Gastroesophageal sphincter (tissue), 3 donors: ENCODE measurements at regions not wholly inside any gene's neighbourhood (a gene's known extent, or its start where the extent isn't known, plus 50 kb on each side); places are given as distances from the start of the nearest gene placed in this dataset.

Experiments
- CTCF ChIP-seq, 4 experiments: fragments of 200-600 bp in 2 of 4; fragments of 450-650 bp in 2 of 4; sonication (generic) in 1 of 4; IDR thresholded peaks; one replicate each; pipeline ENCODE4 v1.5.1; 2017 to 2019; ENCODE audit warnings: antibody characterized with exemption in 4 of 4, mild to moderate bottlenecking in 2 of 4, moderate library complexity in 2 of 4
- EP300 ChIP-seq: sonication (generic); formaldehyde crosslinking; IDR thresholded peaks from one replicate; pipeline ENCODE4 v1.6.1; 2017; ENCODE audit warnings: antibody characterized with exemption, mild to moderate bottlenecking
- POLR2AphosphoS5 ChIP-seq: sonication (generic); formaldehyde crosslinking; IDR thresholded peaks from one replicate; pipeline ENCODE4 v1.6.1; 2017; ENCODE audit warnings: antibody characterized with exemption

GRCh38 chr14:89540009-89540829 is 123.2 kb upstream of the FOXN3 start:
- TF ChIP-seq POLR2AphosphoS5: no peak
- no peak for TF ChIP-seq EP300
- TF ChIP-seq CTCF (IDR thresholded peaks at IDR 0.05): no peak
